K562 (cell line): ENCODE measurements at regions not wholly inside any gene's neighbourhood (a gene's known extent, or its start where the extent isn't known, plus 50 kb on each side); places are given as distances from the start of the nearest gene placed in this dataset.

Experiments used
- ATAC-seq: fragments of 200-7000 bp; cut with Tn5 transposase; 3 replicates; pipeline ENCODE4 v1.9.1; 2020; ENCODE audit warnings: moderate library complexity
- BruUV-seq: library from RNA; stranded (reverse); fragments of 400-500 nt; replicated peaks from 2 replicates; lab custom pipeline; 2021; lab: Mats Ljungman, UMichigan
- CTCF ChIA-PET: fragments of 300-600 bp; formaldehyde crosslinking; extraction: SDS; loops from one replicate; lab custom pipeline; 2021; ENCODE audit warnings: low intra/inter-chr PET ratio; lab: Yijun Ruan, JAX
- POLR2A ChIA-PET: fragments of 300-600, 350-650 bp; sonication (Branson Sonifier 250); formaldehyde crosslinking; extraction: SDS; loops from one replicate; lab custom pipeline; 2021; ENCODE audit warnings: antibody characterized with exemption, inconsistent platforms; lab: Yijun Ruan, JAX
- DNase-seq, 4 experiments: peaks; one replicate each; pipeline versions ENCODE4 v3.0.0 to v3.0.0-alpha.2; 2011 to 2018; ENCODE audit warnings: low spot score in 3 of 4, mixed read lengths in 3 of 4; ENCODE audit errors: extremely low read depth in 1 of 4
- FAIRE-seq: peaks from 2 replicates; lab custom pipeline; 2011; peaks lifted over from hg19 to GRCh38; lab: Jason Lieb, UNC
- H2AFZ ChIP-seq: 2 replicates; pipeline ENCODE4 v1.6.0; 2011; ENCODE audit warnings: low read depth, low read length, control low read depth, inconsistent platforms
- H3K27ac ChIP-seq: fragments of 200-600 bp; 3 replicates; pipeline ENCODE4 v1.8.0; 2011; ENCODE audit warnings: low read depth, mild to moderate bottlenecking, control low read depth, inconsistent platforms, low read length, moderate library complexity, mixed read lengths; ENCODE audit errors: extremely low read depth
- H3K27me3 ChIP-seq, 2 experiments: fragments of 300-600 bp in 1 of 2; 2 replicates in 1 of 2; 3 replicates in 1 of 2; pipeline versions ENCODE4 v1.6.0 to v1.8.0; 2011; ENCODE audit warnings: inconsistent platforms in 2 of 2, low read length in 2 of 2, mild to moderate bottlenecking in 1 of 2, mixed read lengths in 1 of 2, moderate library complexity in 1 of 2; ENCODE audit not compliant: control insufficient read depth in 2 of 2, insufficient read depth in 2 of 2
- H3K36me3 ChIP-seq: fragments of 300-600 bp; 3 replicates; pipeline ENCODE4 v1.8.0; 2011; ENCODE audit warnings: mild to moderate bottlenecking, low read length, inconsistent platforms; ENCODE audit not compliant: control insufficient read depth, insufficient read depth
- H3K4me1 ChIP-seq, 2 experiments: fragments of 200-600 bp in 1 of 2; replicated peaks in 1 of 2; 2 replicates in 1 of 2; 3 replicates in 1 of 2; pipeline versions ENCODE4 v1.5.1 to v1.8.0; 2011; ENCODE audit warnings: inconsistent platforms in 2 of 2, low read length in 2 of 2, mild to moderate bottlenecking in 1 of 2, mixed read lengths in 1 of 2, moderate library complexity in 1 of 2; ENCODE audit not compliant: control insufficient read depth in 2 of 2, insufficient read depth in 2 of 2
- H3K4me2 ChIP-seq: 2 replicates; pipeline ENCODE4 v1.6.1; 2011; ENCODE audit warnings: low read length, control low read depth, inconsistent platforms, mixed read lengths; ENCODE audit not compliant: insufficient read depth
- H3K4me3 ChIP-seq: fragments of 200-600 bp; sonication (generic), shearing (Covaris generic); 2 replicates; pipeline ENCODE4 v1.5.1; 2016; ENCODE audit warnings: control low read depth, inconsistent platforms
- H3K79me2 ChIP-seq: fragments of 200-600 bp; 3 replicates; pipeline ENCODE4 v1.8.0; 2011; ENCODE audit warnings: low read length, inconsistent platforms; ENCODE audit not compliant: control insufficient read depth, insufficient read depth
- H3K9ac ChIP-seq, 2 experiments: 2 replicates each; pipeline versions ENCODE4 v1.6.0 to v1.6.1; 2011; ENCODE audit warnings: low read depth in 2 of 2, low read length in 2 of 2, control low read depth in 1 of 2, inconsistent platforms in 1 of 2, mild to moderate bottlenecking in 1 of 2, mixed read lengths in 1 of 2; ENCODE audit not compliant: insufficient read depth in 1 of 2
- H3K9me1 ChIP-seq: one replicate; pipeline ENCODE4 v1.6.0; 2011; ENCODE audit warnings: inconsistent platforms, mild to moderate bottlenecking, low read length, moderate library complexity; ENCODE audit not compliant: control insufficient read depth, insufficient read depth
- H3K9me3 ChIP-seq: replicated peaks from 2 replicates; pipeline ENCODE4 v1.5.1; 2011; ENCODE audit warnings: low read depth, low read length, inconsistent platforms; ENCODE audit not compliant: control insufficient read depth, insufficient read depth
- H4K20me1 ChIP-seq: replicated peaks from 2 replicates; pipeline ENCODE4 v1.6.1; 2011; ENCODE audit warnings: low read length, inconsistent platforms, mixed read lengths; ENCODE audit not compliant: control insufficient read depth, insufficient read depth
- ARID1B ChIP-seq: fragments of 450-650 bp; IDR thresholded peaks from 2 replicates; pipeline ENCODE4 v1.6.1; 2016; ENCODE audit warnings: antibody characterized with exemption, mild to moderate bottlenecking, inconsistent platforms
- MXI1 ChIP-seq: IDR thresholded peaks from 2 replicates; pipeline ENCODE4 v1.6.1; 2011; ENCODE audit warnings: low read depth, mild to moderate bottlenecking, improper control_type of control experiment, low read length
- ZBTB11 ChIP-seq, 3 experiments: fragments of 200-800 bp in 1 of 3; fragments of 250-450 bp in 1 of 3; fragments of 450-650 bp in 1 of 3; sonication (Bioruptor Pico) in 1 of 3; sonication (Bioruptor generic) in 1 of 3; formaldehyde crosslinking in 1 of 3; IDR thresholded peaks; 2 replicates each; pipeline versions ENCODE4 v1.6.1 to v1.8.0; 2016 to 2022; ENCODE audit warnings: mild to moderate bottlenecking in 2 of 3, missing genetic modification characterization in 2 of 3, missing compliant biosample characterization in 1 of 3, moderate library complexity in 1 of 3
- WGBS: fragments of 100-300 bp; shearing (Covaris generic); methylation state at CpG from one replicate; pipeline ENCODE4 v1.1.6; 2016; ENCODE audit warnings: low coverage, mixed read lengths; ENCODE audit not compliant: insufficient coverage; ENCODE audit errors: missing lambda C conversion rate; 5-methylcytosine and 5-hydroxymethylcytosine counted together
- in situ Hi-C: fragments of 300-500 bp; cut with MboI; formaldehyde crosslinking; loops from 4 replicates; pipeline ENCODE4 v1.15.0; 2018; ENCODE audit warnings: inconsistent platforms, mixed read lengths
- intact Hi-C: fragments of 100-400 bp; cut with micrococcal nuclease; formaldehyde crosslinking; loops from 2 replicates; pipeline ENCODE4 v1.14.2; 2022

- Histone ChIP-seq H3K9ac (no peak overlapping the region), H3K4me3 (no peak overlapping the region), H3K27ac (no peak overlapping the region), H3K27me3 (no peaks in the 10 kb centered on the region)
- no peak for TF ChIP-seq MXI1
- TF ChIP-seq ZBTB11 (CRISPR knock-in tag; IDR thresholded peaks at IDR 0.05) = no peak
- no peak for TF ChIP-seq ARID1B
- TF ChIP-seq, all 486 proteins: peak for 0
- Histone ChIP-seq H3K9me3 (no peaks in the 10 kb centered on the region), H3K9me1 (no peaks in the 10 kb centered on the region), H3K4me2 (no peak overlapping the region), H3K79me2 (no peaks in the 10 kb centered on the region), H4K20me1 (no peaks in the 10 kb centered on the region), H2AFZ (no peak overlapping the region), H3K36me3 (no peaks in the 10 kb centered on the region), H3K4me1 (no peaks in the 10 kb centered on the region)
- WGBS = 0% methylated on average over 3 of the region's 3 CpGs
- ChIA-PET CTCF (no interaction called here), POLR2A (no interaction called here)
- intact Hi-C loops = no loop called here
- ATAC-seq (no peak), DNase-seq (no peak), FAIRE-seq (no peak)
- in situ Hi-C loops = no loop called here
- BruUV-seq = no TSS peak
These were observed 658.3 kb upstream of the WWC1 start for GRCh38 chr5:167633114-167633513.
